Stimulated activated CD8-positive, alpha-beta memory T cell treated with anti-CD3 and anti-CD28 coated beads, Interleukin-7, amount 100 ng/mL, for 24 hours (primary cell): ENCODE measurements at regions not wholly inside any gene's neighbourhood (a gene's known extent, or its start where the extent isn't known, plus 50 kb on each side); places are given as distances from the start of the nearest gene placed in this dataset.
"Not testable (repeated sequence)": the region's sequence is repeated elsewhere in the genome, so short reads cannot be mapped to it uniquely, and the experiment has no call there.

Source experiments
- DNase-seq: peaks from one replicate; pipeline ENCODE4 v3.0.0-alpha.2; 2020; ENCODE audit warnings: low read depth

DNA sequence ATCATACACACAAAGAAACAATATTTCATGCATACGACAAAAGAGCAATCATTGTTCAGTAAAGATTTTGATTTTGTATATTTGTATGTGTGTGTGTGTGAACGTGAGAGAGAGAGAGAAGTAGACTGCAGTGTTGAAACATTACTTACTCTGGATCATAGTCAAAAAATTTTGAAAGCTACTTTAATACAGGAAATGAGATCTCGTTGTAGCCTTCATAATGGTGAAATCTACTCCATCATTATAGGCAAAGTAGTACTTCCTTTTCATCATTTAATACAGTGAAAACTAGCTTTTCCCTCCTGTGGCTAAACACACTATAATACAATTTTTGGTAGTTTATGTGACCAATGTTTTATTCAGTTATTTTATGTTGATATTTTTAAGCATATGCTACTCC is 1427.7 kb upstream of the C9orf72 start:
- DNase-seq, result no peak

DNA sequence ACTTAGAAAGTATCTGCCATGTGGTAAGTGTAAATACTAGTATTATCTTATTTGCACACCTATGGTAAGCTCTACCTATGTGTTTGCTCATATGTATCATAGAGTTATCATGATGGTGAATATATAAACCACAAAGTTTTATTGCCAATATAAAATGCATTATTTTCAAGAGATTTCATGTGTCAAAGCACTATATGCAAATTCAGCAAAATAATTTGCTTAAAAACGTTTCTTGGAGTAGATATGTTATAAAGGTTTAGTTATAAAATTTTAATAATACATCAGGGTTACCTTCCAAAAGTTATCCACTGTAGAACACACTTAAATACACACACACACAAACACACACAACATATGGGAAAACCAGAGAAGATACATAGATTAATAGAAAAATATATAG is 1431.7 kb upstream of the C9orf72 start:
- no peak for DNase-seq

DNA sequence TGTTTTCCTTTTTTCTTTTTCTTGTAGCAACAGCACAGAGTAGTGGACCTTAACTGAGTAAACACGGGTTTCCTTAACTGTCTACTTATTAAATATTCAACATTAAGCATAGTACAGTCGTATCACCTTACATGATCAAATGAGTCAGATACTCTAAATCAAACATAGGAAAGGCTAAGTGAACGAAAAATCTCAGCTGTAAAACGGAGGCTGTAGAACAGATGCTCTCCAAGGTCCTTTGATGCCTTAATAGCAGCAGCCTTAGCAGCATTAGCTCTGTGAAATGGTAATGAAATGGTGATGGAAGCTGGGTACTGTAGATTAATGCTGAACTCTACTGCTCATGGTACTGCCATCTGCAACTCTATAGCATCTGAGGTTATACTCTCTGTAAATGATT is 1433.3 kb upstream of the C9orf72 start:
- no peak for DNase-seq

DNA sequence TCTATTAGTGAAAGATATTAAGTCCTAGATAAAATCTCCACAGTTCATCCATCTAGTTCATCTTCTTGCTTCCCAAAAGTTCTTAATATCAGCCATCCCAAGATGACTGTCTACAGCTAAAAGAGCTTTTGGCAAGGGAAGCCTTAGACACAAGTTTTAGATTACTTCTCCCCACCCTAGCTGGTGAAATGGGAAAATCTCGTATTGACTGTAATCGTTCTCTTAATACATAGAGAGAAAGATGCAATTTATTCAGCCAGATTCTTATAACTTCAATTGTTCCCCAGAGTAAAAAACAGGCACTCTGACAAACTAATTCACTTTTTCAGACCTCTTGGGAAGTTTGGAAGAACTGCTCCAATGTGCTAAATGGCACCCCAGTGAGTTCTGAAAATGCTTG is 1439.6 kb upstream of the C9orf72 start:
- no peak for DNase-seq

DNA sequence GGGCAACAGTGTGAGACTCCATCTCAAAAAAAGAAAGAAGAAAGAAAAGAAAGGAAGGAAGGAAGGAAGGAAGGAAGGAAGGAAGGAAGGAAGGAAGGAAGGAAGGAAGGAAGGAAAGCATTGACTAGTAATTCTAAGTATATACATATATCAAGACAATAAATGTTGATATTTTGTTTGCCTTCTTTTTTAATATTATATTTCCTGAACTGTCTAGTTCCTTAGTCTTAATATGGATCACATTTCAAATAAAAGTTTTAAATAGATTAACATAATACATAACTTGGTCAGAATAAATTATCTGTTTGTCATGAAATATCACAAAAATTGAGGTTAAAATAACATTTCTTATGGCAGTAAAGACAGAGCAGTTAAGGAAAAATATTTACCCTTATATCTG is 1448.4 kb upstream of the C9orf72 start:
- no peak for DNase-seq

DNA sequence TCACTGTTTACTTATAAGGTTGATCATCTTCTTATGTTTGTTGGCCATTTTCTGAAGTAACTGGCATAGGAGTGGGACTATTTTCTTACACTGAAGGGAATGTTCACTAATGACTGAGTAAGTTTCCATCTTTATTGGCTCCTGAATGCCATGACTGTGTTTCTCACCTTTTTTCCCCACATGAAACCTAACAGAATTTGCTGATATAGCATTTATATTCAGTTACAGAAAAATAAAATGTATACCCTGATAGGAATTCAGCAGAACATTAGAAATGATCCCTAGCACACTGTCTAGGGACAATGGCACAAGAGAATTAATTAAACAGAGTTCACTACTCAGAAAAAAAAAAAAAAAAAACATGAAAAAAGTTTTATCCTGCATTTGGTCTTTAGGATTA is 1465.1 kb upstream of the C9orf72 start:
- DNase-seq, result no peak

DNA sequence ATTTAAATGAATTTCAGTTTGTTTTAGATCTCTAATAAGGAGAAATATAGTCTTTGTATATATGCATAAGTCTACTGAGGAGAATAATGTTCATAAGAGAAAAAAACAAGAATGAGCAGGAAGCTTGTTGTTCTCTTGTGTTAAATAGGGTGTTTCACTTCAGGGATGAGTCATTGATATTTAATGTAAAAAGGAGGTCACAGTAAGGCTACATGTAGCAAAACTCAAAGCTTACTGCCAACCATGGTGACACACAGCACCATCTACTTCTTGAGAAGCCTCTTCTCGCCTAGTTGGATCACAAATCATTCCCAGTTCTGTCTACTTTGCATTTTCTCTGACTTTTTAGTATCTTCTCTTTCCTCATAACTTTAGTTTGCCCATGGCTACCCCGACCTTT is 1466.0 kb upstream of the C9orf72 start:
- DNase-seq, result no peak

DNA sequence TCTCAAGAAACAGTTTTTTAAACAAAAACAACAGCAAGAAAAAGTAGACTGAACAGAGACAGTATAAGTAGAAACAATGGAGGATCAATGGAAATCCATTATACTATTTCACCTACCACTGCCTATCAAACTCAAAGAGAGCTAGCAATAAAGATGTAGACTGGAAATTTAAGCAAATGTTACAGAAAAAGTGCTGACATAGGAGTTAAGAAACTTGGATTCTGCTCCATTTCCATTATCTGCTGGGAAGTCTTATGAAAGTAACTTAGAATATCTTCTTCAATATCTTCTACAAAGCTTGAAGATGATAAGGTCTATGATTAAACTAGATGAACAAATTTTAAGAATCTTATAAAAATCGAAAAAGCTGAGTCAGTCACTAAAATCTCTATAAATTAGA is 1469.8 kb upstream of the C9orf72 start:
- no peak for DNase-seq

DNA sequence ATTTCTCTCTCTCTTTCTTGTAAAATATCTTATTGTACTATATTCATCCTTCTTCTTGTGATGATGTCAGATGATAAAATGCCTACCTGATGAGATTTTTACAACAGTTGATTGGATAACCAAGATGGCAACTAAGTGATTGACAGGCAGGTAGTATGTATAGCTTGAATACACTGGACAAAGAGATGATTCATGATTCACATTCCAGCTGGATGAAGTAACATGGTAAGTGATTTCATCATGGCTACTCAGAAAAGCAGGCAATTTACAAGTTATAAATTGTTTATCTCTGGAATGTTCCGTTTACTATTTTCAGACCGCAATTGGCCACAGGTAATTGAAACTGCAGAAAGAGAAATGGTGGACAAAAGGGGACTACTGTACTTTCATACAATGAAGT is 1471.7 kb upstream of the C9orf72 start:
- DNase-seq, result no peak

DNA sequence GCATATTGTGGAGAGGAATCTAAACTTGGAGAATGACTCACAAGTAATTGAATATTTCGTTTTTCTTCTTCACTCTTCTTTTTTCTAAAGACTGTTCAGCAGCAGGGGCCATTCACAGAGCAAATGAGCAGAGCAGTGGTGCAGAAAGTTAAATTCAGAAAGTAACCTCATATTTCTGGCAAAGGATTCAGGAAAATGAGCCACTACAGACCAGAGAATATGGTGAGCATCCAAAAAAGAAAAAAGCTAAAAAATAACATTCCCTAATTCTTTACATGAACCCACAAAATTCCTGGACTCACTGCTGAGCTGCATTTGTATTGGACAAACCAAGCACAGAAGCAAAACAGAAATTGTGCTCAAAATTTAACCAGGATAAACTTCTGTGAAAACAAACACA is 1486.8 kb upstream of the C9orf72 start:
- DNase-seq, result no peak

DNA sequence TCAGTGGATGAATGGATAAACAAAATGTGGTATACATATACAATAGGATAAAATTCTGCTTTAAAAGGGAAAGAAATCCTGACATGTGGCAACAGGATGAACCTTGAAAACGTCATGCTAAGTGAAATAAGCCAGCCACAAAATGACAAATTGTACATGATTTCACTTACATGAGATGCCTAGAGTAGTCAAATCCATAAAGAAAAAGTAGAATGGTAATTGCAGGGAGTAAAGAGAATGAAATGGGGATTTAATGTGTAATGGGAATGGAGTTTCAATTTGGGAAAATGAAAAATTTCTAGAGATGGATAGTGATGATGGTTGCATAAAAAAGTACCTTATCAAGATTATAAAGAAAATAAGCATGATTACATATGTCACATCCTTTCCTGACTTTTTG is 1489.2 kb upstream of the C9orf72 start:
- no peak for DNase-seq

DNA sequence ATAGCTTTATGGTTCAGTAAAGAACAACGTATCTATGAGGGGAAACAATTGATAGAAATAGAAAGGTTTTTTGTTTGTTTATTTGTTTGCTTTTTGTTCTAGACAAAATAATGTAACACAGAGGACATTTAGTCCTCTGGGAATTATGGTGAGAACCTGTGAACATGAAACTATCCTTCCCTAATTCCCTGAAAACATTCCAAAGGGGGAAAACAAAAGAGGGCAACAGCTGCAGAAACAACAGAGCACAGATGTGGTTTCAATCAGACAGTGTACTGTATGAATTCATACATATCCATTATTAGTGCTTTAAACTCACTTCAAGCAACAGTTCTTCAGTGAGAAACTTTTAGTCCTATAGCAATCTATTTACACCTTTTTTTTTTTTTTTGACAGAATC is 1489.8 kb upstream of the C9orf72 start:
- DNase-seq, result no peak

DNA sequence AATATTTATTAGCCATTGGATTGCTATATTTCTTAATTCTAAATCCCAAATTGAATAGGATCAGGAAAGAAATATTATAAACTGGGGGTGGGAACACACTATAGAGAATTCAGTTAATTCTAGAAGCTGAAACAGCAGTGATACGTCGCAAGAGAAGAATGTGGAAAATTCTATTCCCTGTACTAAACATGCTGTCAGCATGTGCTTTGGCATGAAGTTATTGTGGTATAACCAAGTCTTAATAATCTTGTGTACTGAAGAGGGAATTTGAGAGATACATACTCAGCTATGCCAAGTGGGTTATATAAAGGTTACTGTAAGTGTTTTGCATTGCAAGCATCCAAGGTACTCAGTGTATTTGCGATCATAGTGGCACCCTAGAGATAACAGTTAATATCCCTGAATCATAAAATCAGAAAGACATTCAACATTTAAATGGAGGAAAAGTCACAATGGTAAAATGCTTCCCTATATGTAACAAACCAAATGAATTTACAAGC is 1492.9 kb upstream of the C9orf72 start:
- no peak for DNase-seq

DNA sequence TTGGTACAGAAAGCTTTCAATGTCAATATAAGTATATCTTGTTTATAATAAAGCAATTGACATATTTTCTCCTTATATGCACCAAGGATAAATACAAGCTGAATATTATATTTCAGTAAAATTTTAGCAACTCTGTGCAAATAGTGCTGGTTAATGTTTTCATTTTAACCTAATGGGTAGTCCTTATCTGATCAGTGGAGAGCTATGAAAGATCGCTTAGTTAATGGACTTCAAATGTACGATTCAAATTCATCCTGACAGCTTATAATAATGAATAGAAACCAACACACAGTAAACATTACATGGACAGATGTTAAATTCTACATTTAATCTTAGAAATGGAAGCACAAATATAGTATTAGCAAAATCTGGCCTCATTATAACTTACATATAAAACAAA is 1495.2 kb upstream of the C9orf72 start:
- no peak for DNase-seq

DNA sequence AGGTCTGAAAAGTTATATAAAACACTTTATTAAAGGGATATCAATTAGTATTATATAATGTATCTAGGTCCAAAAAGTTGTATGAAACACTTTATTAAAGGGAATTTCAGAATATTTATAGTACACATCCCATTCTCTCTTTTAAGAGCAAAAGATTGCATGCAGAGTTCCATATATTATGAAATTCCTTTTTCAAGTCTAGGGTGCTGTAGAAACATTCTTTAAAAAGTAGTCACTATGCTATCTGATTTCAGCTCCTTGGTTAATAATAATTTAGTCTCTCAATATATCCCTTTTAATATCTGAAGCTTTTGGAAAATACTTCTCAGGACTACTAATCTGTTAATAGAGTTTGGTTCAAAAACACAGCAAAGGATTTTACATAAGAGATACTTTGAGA is 1496.1 kb upstream of the C9orf72 start:
- DNase-seq, result no peak

DNA sequence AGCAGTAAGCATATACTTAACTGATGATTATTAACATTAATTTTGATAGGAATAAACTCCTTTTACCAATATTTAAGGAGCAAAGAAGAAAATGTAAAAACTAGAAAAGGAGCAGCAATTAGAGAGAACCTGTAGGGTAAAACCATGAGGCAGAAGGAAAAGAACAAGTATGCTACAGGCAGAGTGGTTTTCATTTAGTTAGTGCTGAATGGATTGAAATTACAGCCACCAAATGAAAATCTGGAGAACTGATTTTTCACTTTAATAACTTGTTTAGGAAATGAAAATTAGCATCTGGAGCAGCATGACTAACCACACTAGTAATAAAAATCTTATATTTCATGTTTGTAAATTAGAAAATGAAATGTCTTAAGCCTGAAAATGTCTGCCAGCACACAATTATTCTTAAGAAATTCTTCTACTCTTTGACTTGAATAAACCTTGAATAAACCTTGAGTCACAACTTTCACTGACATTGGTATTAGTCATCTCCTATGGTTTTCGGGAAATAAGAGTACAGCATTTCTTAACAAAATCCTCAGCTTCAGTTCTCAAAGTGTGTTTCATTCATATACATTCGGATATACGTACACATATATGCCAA is 1504.9 kb upstream of the C9orf72 start:
- DNase-seq, result no peak

DNA sequence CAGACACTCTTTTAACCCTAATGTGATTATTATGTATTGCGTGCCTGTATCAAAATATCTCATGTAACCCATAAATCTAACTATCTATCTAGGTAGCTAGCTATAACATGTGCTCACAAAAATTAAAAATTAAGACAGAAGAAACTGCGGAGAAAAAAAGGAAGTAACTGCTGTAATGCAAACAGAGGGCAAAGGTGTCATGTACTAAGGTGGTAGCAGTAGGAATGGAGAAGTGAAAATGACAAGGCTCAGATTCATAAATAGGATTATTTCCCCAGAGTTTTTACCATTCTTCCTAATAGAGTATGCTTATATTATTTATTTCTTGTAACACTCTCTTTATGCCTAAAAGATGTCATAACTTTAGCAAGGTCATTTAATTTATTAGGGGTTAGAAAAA is 1527.5 kb upstream of the C9orf72 start:
- no peak for DNase-seq

DNA sequence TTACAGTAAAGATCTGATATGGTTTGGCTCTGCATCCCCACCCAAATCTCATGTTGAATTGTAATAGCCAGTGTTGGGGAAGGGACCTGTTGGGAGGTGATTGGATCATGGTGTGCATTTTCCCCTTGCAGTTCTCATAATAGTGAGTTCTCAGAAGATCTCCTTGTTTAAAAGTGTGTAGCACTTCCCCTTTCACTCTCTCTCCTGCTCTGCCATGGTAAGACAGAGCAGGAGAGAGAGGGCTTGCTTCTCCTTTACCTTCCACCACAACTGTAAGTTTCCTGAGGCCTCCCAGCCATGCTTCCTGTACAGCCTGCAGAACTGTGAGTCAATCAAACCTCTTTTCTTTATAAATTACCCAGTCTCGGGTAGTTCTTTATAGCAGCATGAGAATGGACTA is 1530.9 kb upstream of the C9orf72 start:
- not testable (repeated sequence) for DNase-seq

DNA sequence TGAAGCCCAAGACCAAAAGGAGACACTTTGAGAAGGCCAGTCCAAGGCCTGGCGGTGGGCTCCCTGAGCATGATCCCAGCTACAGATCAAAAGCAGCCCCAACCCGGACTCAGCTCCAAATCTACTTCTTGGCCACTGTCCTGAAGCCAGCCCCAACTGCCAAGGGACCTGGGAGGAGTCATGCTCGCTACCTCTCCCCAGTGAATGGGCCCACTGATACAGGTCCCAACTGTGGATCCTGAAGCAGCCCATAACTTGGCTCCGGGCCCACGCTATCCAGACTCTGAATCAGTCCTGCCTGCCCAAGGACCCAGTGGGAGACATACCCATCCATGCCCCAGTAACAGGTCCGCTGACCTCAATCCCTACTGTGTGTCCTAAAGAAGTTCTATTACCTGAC is 1545.3 kb upstream of the C9orf72 start:
- no peak for DNase-seq

DNA sequence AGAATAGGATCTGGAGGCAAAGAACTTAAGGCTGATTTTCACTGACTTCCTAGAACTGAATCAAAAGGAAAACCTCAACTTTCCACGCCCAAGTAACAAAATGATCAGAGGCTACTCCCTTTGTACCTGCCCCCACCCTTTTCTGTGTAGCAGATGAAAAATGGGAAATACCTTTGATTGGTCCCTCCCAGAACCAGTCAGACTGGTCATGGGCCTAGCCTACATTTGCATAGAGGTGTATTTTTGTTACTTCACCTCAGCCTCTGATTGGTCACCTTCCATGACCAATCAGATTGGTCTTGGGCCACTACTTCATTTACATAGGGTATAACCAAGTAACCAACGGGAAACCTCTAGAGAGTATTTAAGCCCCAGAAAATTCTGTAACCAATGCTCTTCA is 1553.5 kb upstream of the C9orf72 start:
- no peak for DNase-seq

DNA sequence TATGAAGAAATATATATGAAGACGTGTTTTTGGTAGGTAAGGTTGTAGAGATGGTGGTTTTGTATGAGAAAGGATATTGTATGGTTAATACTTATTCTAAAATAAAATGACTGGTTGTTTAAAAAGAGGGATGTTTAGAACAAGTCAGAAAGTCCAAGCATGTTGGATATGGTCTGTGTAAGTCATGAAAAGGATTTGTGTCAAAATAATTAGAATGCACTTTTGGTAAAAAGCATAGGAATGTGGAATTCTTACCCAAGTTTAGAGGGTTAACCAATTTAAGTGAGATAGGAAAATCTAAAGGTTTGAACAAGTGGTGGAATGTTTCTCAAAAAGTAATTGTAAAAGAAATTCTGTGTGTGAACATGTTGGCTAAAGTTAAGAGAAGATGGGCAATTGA is 1556.5 kb upstream of the C9orf72 start:
- DNase-seq, result no peak

DNA sequence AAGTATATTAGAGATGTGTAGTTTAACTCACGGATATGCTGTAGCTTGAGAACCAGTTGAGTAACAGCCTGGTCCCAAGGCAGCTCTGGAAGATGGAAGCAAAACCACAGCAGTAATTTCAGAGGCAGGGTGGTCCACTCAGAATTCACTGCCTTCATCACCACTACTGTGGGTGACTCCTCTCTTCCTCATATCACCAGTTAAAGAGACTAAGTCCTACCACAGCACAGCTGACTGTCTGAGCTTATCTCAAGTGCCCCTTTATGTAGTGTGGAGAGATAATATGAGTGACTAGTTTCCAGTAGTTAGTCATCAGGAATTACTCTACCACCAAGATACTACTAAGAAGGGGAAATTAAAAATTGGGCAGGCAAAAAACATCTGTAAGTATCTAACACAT is 1571.2 kb upstream of the C9orf72 start:
- no peak for DNase-seq

DNA sequence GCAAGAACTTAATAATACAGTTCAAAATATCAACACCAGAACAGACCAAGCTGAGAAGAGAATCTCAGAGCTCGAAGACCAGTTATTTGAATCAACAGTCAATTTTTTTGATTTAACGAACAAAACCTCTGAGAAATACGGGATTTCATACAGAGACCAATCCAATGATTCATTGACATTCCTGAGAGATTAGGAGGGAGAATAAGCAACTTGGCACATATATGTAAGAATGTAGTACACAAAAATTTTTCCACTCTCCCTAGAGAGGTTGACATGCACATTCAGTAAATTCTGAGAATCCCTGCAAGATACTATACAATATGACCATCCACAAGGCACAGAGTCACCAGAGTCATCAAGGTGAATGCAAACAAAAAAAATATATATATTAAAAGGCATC is 1577.3 kb upstream of the C9orf72 start:
- no peak for DNase-seq

DNA sequence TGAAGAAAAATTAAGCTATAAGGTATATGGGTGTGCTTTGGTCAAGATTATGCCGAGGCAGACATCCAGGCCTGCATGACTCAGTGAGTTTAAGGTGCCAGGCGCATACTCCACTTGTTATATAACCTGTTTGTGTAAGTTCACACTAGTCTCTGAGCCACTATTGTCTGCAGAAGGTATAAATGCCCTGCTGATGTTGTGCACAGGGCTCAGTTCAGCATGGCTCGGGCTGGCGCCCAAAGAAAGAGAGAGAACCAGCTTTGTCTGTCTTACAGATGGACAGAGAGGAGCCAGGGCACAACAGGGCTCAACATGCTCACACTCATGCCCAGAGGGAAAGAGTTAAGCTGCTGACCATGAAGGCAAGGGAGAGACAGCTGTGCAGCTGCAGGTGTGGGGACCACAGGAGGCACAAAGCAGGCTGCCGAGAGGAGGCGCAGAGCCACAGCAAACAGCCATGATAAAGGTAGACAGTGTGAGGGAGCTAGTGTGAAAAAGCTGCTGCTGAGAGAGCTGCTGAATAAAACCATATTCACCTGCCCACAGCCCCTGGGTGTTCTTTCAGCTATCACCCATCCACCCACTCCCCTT is 1587.6 kb upstream of the C9orf72 start:
- no peak for DNase-seq
